ENCODE measurements at regions not wholly inside any gene's neighbourhood (a gene's known extent, or its start where the extent isn't known, plus 50 kb on each side); places are given as distances from the start of the nearest gene placed in this dataset.
"Not testable (repeated sequence)": the region's sequence is repeated elsewhere in the genome, so short reads cannot be mapped to it uniquely, and the experiment has no call there.

DNA sequence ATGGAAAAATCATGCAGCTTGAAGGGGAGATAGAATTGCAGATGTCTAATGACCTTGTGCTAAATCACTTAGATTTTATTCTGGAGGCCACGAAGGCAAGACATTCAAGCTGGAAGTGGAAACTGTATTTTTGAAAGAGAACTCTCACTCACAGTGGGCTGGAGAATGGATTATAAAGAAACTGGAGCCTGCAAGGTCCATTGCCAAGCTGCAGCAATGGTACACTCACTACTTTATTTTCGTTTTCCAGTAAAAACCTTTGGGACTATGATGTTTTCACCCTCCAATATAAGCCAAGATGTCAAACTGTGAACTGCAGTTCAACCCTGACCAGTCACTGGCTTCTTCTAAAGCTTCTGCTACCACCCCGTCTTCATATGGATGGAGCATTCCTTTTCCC, 62.0 kb downstream of the SKIDA1 start:
- DNase-seq, result no peak

DNA sequence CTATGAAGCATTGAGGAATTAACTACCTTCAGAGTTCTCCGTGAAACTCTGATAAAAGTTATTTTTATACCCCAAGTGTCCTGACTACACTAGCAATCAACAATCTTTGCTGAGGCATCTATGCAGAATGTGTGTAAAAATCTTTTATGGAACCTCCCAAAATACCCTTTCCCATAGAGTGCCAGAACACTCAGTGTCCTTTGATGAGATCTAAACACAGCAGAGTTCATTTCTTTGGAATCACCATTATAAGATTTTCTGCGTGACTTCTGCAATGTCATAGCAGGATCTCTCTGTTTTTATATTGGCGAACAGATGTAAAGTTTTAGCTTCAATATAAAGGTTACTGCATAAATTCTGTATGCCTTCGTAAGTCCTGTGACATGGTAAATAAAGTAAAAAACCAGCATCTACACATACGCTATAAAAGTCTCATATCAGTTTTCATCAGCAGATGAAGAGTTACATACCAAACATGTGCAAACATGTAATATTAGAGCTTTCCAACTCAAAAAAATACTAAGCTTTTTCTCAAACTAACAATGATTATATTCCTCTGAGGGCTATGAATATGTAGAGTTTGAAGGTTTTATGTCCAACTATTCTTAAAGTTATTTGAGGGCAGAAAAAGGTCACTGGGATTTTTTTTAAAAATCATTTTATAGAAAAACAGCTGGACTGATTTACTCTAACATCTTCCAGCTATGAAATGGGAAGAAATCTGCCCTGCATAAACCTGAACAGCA, 67.2 kb downstream of the SKIDA1 start:
- no peak for DNase-seq

DNA sequence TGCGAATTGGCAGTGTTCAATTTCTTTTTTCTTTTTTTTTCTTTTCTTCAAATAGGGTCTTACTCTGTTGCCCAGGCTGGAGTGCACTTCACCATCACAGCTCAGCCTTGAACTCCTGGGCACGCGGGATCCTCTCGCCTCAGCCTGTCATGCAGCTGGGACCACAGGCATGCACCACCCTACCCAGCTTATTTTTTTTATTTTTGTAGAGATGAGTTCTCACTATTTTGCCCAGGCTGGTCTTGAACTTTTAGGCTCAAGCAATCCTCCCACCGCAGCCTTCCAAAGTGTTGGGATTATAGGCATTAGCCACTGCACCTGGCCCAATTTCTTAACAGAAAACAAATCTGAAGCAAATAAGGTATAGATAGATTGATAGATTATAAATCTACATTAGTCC, 69.3 kb downstream of the SKIDA1 start:
- no peak for DNase-seq

DNA sequence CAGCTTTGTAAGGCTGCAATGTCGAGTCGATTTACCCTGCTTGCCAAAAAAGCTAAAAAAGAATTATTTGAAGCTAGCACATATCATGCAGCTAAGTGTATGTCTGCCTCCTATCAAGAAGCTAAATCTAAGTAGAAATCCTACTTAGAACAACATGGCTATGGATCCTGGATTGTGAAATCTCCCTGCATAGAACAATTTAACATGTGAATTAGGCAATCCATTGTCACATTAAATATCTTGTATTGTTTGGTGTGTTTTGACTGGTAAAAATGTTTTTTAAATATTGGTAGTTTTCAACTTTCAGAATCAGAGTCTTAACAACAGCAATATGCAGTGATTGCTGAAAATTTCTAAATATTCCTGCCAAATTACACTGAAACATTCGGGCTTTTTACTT, 73.3 kb downstream of the SKIDA1 start:
- no peak for DNase-seq

DNA sequence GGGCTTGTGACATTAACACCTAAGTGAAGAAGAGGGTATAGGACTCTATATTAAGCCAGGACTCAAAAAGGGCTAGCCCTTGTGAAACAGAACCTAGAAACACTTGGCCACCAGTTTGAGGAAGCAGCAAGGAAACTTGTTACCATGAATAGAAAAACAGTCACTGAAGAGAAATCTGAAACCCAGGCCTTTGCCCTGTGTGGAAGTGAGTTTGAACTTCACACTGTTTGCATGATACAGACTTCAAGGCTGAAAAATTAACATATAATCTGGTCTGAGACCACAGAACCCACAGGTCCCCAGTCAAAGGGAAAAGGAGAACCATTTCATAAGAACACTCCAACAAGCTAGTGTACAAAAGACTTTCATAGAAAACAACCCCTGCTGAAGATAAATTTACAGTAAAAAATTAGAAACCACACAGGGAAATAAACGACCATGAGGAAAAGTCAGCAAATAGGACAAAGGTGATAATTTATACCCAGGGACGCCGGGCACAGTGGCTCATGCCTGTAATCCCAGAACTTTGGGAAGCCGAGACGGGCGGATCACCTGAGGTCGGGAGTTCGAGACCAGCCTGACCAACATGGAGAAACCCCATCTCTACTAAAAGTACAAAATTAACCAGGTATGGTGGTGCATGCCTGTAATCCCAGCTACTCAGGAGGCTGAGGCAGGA, 76.1 kb downstream of the SKIDA1 start:
- DNase-seq, result no peak

DNA sequence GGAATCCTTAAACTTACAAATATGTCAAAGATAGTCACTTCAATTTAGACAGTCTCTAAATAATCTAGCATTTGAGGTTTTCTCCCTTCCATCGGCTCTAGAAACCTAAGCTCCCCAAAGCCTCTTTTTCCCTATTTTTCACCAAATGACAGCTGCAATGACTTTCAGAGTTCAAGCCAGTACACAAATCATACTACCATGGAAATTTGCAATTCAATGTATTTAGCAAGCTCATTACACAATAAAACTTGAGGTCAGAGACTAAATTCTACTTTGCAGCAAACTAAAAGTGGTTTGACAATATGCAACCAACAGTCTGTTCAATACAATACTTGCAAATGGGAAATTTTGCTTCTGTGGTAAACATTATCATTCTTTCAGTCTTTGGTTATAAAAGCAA, 80.3 kb downstream of the SKIDA1 start:
- no peak for DNase-seq

DNA sequence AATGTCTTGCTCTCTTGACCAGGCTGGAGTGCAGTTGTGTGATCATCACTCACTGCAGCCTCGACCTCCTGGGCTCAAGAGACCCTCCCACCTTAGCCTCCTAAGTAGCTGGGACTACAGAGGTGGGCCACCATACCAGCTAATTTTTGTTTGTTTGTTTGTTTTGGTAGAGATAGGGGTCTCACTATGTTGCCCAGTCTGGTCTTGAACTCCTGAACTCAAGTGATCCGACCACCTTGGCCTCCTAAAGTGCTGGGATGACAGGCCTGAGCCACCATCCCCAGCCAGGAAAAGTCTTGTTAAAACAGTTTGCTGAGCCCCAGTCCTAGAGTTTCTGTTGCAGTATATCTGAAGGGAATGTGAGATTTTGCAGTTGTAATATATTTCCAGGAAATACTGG, 83.9 kb downstream of the SKIDA1 start:
- DNase-seq, result no peak

DNA sequence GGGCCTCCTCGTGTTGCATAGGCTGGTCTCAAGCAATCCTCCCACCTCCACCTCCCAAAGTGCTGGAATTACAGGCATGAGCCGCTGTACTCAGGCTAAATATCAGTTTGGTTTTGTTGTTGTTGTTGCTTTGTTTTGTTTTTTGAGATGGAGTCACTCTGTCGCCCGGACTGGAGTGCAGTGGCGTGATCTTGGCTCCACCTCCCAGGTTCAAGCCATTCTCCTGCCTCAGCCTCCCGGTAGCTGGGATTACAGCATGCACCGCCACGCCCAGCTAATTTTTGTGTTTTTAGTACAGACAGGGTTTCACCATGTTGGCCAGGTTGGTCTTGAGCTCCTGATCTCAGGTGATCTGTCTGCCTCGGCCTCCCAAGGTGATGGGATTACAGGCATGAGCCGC, 86.6 kb downstream of the SKIDA1 start:
- DNase-seq, result not testable (repeated sequence)

DNA sequence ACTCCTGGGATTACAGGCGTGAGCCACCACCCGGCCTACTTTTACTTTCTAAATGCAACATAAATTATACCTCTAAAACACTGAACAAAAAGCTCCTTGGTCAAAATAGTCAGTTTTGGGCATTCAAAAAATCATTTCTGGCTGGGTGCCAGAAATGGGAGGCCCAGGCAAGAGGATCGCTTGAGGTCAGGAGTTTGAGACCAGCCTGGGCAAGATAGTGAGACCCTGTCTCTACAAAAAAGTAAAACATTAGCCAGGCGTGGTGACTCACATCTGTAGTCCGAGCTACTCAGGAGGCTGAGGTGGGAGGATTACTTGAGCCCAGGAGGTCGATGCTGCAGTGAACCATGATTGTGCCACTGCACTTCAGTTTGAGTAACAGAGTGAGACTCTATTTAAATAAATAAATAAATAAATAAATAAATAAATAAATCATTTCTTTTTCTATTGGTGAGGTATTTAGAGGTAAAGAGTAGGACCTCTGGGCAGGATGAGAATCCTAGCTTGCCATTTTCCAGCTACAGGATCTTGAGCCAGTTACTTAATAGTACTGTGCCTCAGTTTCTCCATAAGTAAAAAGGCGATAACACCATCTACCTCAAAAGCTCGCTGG, 87.6 kb downstream of the SKIDA1 start:
- DNase-seq, result no peak

DNA sequence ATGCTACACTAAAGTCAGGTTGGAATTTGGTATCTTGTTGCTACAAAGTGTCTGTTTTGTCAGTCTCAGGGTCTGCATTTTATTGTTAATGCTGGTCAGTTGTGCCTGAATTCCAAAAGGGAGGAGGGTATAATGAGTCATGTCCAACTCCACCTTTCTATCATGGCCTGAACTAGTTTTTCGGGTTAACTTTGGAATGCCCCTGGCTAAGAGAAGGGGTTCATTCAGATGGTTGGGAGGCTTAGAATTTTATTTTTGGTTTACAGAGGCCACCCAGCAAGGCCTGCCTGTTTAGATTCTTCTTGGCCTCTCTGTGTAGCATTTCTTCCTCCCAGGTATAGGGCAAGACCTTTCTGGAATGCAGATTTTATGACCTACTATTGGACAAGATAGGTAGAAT, 93.2 kb downstream of the SKIDA1 start:
- no peak for DNase-seq

DNA sequence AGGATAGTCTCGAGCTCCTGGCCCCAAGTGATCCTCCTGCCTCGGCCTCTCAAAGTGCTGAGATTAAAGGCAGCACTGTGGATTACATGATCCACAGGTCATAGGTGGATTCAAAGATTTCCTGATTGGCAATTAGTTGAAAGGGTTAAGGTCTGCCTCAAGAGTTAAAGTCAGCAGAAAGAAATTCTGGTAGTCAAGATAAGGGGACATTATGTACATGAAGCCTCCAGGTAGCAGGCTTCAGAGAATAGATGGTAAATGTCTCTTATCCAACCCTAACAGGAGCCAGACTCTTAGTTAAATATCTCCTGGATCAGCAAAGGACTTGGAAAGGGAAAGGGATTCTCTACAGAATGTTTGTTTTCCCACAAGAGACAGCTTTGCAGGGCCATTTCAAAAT, 93.7 kb downstream of the SKIDA1 start:
- no peak for DNase-seq

DNA sequence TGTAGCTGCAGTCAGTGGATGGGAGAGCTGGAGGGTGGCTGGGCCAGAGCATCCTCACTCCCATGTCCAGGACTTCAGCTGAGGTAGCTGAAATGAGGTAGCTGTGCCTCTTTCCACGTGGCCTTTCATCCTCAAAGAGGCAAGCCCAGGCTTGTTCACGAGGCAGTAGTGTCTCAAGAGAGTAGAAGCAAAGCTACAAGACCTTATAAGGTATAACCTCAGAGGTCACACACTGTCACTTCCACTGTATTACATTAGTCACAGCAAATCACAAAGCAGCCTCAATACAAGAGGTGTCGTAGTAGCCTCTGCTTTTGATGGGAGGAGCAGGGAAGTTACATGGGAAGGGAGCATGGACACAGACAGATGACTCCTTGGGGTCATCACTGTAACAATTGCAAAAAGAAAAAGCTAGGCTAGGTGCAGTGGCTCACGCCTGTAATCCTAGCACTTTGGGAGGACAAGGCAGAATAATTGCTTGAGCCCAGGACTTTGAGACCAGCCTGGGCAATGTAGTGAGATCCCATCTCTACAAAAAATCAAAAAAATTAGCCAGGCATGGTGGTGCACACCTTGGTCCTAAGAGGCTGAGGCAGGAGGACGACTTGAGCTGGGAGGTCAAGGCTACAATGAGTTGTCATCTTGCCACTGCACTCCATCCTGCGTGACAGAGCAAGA, 97.5 kb downstream of the SKIDA1 start:
- DNase-seq, result no peak

DNA sequence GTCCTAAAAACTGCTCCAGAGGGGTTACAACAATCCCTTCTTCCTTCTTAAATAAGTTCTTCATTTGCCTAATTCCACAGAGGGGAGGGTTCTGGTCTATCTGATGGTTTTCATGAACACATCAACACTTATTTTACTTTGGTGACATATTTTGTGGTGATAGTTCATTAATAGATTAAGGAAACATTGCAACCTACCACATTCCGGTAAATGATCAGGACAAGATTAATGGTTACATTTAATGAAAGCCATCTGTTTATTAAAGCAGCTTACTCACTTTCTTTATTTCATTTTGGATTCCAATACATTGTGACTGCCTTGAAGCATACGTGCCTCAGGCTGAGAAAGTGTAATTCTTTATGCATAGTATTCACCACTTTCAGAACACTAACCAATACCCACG, 101.0 kb downstream of the SKIDA1 start:
- DNase-seq, result no peak

DNA sequence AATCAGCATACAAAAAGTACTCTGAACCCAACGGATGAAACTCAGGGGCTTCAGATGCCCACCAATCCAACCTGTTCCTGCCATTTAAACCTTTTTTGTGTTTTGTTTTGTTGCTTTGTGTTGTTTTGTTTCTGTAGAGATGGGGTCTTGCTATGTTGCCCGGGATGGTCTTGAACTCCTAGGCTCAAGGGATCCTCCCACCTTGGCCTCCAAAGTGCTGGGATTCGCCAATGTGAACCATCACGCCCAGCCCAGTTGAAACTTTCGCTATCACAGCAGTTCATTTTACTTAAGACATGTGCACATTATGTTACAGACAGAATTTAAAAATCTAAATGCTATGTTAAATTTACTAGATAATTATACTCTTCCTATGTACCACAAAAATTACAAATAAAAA, 101.6 kb downstream of the SKIDA1 start:
- DNase-seq, result no peak

DNA sequence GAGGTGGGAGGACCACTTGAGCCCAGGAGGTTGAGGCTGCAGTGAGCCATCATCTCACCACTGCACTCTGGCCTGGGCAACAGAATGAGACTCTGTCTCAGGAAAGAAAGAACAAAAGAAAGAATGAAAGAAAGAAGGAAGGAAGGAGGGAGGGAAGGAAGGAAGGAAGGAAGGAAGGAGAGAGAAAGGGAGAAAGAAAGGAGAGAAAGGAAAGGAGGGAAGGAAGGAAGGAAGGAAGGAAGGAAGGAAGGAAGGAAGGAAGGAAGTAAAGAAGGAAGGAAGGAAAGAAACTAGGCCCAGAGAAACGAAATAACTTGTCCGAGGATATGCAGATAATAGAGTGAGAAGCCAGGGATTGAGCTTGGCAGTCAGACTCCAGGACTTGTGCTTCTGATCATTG, 102.1 kb downstream of the SKIDA1 start:
- no peak for DNase-seq

DNA sequence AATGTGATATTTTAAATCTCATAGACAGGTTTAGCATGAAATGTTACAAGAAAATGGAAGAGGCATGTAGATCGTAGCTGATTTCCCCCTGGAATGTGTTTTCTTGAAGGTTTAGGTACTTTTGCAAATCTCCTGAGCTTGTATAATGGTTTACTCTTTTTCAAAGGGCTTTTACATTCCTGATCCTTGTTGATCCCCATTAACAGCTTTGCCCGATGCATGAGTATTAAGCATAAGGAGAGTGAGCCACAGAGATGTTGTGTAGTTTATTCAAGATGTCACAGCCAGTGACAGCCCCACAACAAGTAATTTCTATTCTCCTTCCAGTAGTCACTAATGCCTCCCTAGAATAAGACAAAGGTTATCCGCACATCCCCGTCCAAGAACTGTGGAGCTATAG, 103.7 kb downstream of the SKIDA1 start:
- DNase-seq, result no peak

DNA sequence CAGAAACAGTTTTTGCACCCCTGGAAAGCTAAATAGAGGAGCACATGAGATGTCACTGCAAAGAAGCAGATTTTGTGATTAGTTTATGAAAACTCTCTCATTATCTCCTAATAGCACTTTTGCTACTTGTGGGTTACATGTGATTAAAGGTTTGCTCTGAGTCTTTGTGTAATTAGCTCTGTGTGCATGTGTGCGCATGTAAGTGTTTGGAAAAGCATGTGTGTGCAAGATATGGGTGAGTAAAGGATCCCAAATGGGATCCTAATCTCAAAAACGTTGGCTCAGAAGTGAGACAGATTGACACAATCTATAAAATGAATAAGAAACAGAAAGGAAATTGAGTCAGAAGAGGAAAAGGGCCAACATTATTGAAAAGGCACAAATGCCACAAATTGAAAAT, 104.5 kb downstream of the SKIDA1 start:
- DNase-seq, result no peak

DNA sequence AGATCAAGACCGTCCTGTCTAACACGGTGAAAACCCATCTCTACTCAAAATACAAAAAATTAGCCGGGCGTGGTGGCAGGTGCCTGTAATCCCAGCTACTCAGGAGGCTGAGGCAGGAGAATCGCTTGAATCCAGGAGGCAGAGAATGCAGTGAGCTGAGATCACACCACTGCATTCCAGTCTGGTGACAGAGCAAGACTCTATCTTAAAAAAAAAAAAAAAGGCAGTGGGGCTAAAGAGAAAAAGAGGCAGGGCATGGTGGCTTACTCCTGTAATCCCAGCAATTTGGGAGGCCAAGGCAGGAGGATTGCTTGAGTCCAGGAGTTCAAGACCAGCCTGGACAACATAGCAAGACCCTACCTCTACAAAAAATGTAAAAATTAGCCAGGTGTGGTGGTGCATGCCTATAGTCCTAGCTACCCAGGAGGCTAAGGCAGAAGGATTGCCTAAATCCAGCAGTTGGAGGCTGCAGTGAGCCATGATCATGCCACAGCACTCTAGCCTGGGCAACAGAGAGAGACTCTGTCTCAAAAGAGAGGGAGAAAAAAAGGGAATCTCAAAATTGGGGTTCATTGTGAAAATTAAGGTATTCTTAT, 106.4 kb downstream of the SKIDA1 start:
- not testable (repeated sequence) for DNase-seq

DNA sequence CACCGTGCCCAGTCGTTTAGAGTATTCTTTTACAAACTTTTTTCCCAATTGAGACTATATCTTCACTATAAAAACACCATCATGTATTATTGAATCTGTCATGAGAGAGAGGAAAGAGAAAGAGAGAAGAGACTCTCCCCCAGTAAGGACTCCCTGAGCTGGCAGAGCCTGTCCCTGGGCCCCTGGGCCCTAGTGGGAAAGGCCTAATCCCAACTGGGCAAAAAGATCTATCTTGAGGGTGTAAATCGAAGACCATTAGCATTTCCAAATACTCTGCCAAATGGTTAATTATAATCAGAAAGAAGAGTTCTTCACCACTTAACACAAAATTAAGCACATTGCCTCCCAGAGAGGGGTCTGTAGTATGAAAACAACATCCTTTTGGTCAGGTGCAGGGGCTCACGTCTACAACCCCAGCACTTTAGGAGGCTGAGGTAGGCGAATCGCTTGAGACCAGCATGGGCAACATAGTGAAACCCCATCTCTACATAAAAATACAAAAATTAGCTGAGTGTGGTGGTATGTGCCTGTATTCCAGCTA, 108.2 kb downstream of the SKIDA1 start:
- no peak for DNase-seq

DNA sequence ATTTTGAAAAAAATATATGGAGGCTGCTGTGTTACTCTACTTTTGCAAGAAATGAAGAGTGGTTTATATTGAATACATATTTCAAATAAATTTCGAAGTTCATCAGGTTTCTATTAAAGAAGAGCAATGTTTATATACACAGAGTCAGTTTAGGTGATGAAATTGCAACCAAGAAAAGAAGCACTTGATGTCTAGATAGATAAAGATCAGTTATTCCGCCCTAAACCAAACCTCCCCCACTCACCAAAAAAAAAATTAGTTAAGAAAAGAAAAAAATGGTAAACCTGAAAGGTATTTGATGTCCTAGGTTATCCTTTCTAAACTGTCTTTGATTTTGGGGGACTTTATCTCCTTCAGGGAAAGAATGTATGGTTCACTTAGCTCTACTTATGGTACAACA, 111.8 kb downstream of the SKIDA1 start:
- DNase-seq, result no peak

DNA sequence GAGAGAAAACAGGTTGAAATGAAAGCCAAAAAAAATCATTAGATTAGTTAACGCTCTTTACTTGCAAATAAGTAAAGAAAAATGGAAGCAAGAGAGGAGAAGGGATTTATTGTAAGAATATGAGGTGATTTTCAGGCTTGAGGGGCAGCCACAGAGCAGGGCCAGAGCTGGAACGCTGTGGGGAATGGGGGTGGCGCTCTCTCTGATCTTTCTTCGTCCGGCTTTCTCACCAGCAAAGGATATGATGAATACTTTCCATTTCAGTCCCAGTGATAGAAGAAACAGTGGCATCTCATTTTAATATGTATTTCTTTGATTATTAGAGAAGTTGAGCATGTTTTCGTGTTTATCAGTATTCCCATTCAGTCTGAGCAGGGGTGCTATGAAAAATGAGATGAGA, 112.2 kb downstream of the SKIDA1 start:
- no peak for DNase-seq

DNA sequence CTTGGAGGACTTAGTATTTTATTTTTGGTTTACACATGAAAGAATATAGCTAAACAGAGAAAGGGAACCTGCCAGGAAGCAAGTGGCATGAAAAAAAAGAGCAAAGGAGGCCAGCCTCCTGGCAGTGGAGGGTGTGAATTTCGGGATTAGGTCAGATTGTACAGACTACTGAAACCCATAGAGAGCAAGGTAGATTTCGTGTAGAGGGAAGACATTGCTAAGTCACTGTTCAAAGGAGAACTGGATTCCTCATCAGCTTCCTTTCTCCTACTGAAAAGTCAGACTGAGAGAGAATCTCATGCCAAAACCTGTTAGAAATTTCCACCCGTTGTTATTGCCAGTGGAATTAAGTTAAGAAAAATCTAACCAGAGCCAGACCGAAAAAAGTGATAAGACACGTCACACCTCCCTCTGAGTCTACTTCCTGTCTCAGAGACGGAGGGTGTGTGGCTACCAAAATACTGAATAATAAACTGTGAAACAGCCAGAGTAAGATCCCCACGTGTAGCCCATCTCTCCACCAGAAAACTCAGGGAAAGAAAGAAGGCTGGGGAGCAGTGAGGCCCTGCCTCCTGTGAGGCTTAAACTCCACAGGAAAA, 118.8 kb downstream of the SKIDA1 start:
- DNase-seq, result no peak

DNA sequence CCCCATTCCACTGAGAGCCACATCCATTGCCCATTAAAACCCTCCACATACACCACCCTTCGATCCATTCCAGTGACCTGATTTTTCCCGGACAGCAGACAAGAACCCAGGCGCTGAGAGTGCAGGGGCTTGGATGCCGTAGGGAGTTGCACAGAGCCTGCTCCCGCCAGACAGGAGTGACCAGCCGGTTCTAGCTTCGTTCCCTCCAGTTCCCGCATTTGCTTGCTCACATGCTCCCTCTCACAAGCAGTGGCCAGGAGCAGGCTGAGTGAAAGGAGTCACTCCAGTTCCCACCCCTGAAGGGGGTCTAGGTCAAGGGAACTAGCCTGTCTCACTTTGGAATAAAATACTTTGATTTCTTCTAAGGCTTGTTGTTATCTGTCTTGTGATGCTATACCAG, 119.5 kb downstream of the SKIDA1 start:
- DNase-seq, result no peak

Measured in NCI-H187 treated with DMSO at 0.1 percent for 48 hours (cell line).